PC-9 (cell line): ENCODE measurements at regions not wholly inside any gene's neighbourhood (a gene's known extent, or its start where the extent isn't known, plus 50 kb on each side); places are given as distances from the start of the nearest gene placed in this dataset.

Experiments
- BruUV-seq: library from RNA; stranded (reverse); fragments of 400-500 nt; replicated peaks from 2 replicates; lab custom pipeline; 2021; lab: Mats Ljungman, UMichigan
- CTCF ChIA-PET: fragments of 300-600 bp; sonication (Branson Sonifier 250); formaldehyde crosslinking; loops from one replicate; lab custom pipeline; 2022; ENCODE audit warnings: antibody characterized with exemption; lab: Charles Lee
- POLR2A ChIA-PET: fragments of 300-600 bp; sonication (Branson Sonifier 250); formaldehyde crosslinking; loops from one replicate; lab custom pipeline; 2022; ENCODE audit warnings: antibody characterized with exemption; ENCODE audit not compliant: unreplicated experiment; lab: Charles Lee
- DNase-seq, 2 experiments: peaks; one replicate each; pipeline versions ENCODE4 v3.0.0 to v3.0.0-alpha.2; 2015 to 2022; ENCODE audit warnings: mixed read lengths in 1 of 2
- H2AFZ ChIP-seq: fragments of 200-600 bp; sonication (generic); 2 replicates; pipeline ENCODE4 v1.8.1; 2017; ENCODE audit warnings: antibody characterized with exemption
- H3F3A ChIP-seq: fragments of 200-600 bp; sonication (generic); 2 replicates; pipeline ENCODE4 v1.8.1; 2017; ENCODE audit warnings: antibody characterized with exemption, mild to moderate bottlenecking, low read depth; ENCODE audit not compliant: insufficient read depth
- H3K27ac ChIP-seq: fragments of 200-600 bp; sonication (generic); 2 replicates; pipeline ENCODE4 v1.6.1; 2016; ENCODE audit warnings: mixed run types
- H3K27me3 ChIP-seq: fragments of 200-600 bp; sonication (generic); 2 replicates; pipeline ENCODE4 v1.6.1; 2016; ENCODE audit warnings: low read depth, mixed run types; ENCODE audit not compliant: insufficient read depth
- H3K36me3 ChIP-seq: fragments of 200-600 bp; sonication (generic); 2 replicates; pipeline ENCODE4 v1.6.1; 2016; ENCODE audit warnings: low read depth, mixed run types
- H3K4me1 ChIP-seq: fragments of 200-600 bp; sonication (generic); replicated peaks from 2 replicates; pipeline ENCODE4 v1.6.1; 2016; ENCODE audit warnings: mixed run types; ENCODE audit not compliant: insufficient read depth
- H3K4me2 ChIP-seq: fragments of 200-600 bp; sonication (generic); 2 replicates; pipeline ENCODE4 v1.6.1; 2017; ENCODE audit warnings: mixed run types
- H3K4me3 ChIP-seq: fragments of 200-600 bp; sonication (generic); 2 replicates; pipeline ENCODE4 v1.6.1; 2016; ENCODE audit warnings: mixed run types
- H3K79me2 ChIP-seq: fragments of 200-600 bp; sonication (generic); 2 replicates; pipeline ENCODE4 v1.6.1; 2017; ENCODE audit warnings: low read depth, mixed run types
- H3K9me2 ChIP-seq: fragments of 200-600 bp; sonication (generic); 2 replicates; pipeline ENCODE4 v1.8.1; 2017; ENCODE audit warnings: mild to moderate bottlenecking; ENCODE audit not compliant: insufficient read depth
- H3K9me3 ChIP-seq: fragments of 200-600 bp; sonication (generic); 2 replicates; pipeline ENCODE4 v1.8.1; 2016; ENCODE audit warnings: low read depth; ENCODE audit not compliant: insufficient read depth
- H4K20me1 ChIP-seq: fragments of 200-600 bp; sonication (generic); 2 replicates; pipeline ENCODE4 v1.8.1; 2017; ENCODE audit not compliant: insufficient read depth
- EZH2 ChIP-seq: fragments of 200-600 bp; sonication (generic); IDR thresholded peaks from 2 replicates; pipeline ENCODE4 v1.8.0; 2017; ENCODE audit warnings: antibody characterized with exemption, low read depth
- intact Hi-C: fragments of 100-400 bp; cut with micrococcal nuclease; formaldehyde crosslinking; loops from one replicate; pipeline ENCODE4 v1.10.0; 2022; ENCODE audit not compliant: unreplicated experiment
- TF ChIP-seq, protein P1 (sequence below): fragments of 200-600 bp; sonication (generic); conservative IDR thresholded peaks from 2 replicates; pipeline ENCODE4 v1.6.1; 2017; ENCODE audit warnings: mixed run types, antibody characterized with exemption, mild to moderate bottlenecking, moderate library complexity

- Histone ChIP-seq H3K4me3 (no peak overlapping the region), H3K4me2 (no peak overlapping the region), H3K4me1 (no peaks in the 10 kb centered on the region), H3K79me2 (no peaks in the 10 kb centered on the region), H3K27me3 (no peaks in the 10 kb centered on the region), H3K27ac (no peak overlapping the region), H3K9me2 (no peaks in the 10 kb centered on the region), H3F3A (no peaks in the 10 kb centered on the region), H3K36me3 (no peaks in the 10 kb centered on the region), H2AFZ (no peak overlapping the region), H3K9me3 (no peaks in the 10 kb centered on the region), H4K20me1 (no peaks in the 10 kb centered on the region)
- CTCF ChIA-PET, result no interaction called here
- no peak for TF ChIP-seq EZH2
- TF ChIP-seq, protein P1, sequence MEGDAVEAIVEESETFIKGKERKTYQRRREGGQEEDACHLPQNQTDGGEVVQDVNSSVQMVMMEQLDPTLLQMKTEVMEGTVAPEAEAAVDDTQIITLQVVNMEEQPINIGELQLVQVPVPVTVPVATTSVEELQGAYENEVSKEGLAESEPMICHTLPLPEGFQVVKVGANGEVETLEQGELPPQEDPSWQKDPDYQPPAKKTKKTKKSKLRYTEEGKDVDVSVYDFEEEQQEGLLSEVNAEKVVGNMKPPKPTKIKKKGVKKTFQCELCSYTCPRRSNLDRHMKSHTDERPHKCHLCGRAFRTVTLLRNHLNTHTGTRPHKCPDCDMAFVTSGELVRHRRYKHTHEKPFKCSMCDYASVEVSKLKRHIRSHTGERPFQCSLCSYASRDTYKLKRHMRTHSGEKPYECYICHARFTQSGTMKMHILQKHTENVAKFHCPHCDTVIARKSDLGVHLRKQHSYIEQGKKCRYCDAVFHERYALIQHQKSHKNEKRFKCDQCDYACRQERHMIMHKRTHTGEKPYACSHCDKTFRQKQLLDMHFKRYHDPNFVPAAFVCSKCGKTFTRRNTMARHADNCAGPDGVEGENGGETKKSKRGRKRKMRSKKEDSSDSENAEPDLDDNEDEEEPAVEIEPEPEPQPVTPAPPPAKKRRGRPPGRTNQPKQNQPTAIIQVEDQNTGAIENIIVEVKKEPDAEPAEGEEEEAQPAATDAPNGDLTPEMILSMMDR, result no peak
- intact Hi-C loops, result no loop called here
- POLR2A ChIA-PET, result no interaction called here
- DNase-seq, result no peak
- no TSS peak for BruUV-seq
Observed at GRCh38 chr6:9161731-9162130, 726.4 kb upstream of the SLC35B3 start.

- no peaks in the 10 kb centered on the region for H3K79me2 ChIP-seq
- intact Hi-C loops, result no loop called here
- no peaks in the 10 kb centered on the region for H3K36me3 ChIP-seq
- H3K27me3 ChIP-seq, result no peaks in the 10 kb centered on the region
- no peak for DNase-seq
- H3K4me3 ChIP-seq, result no peak overlapping the region
- no peak overlapping the region for H3K4me2 ChIP-seq
- POLR2A ChIA-PET, result no interaction called here
- no peaks in the 10 kb centered on the region for H3F3A ChIP-seq
- CTCF ChIA-PET, result no interaction called here
- H3K9me2 ChIP-seq, result no peaks in the 10 kb centered on the region
- H4K20me1 ChIP-seq, result no peaks in the 10 kb centered on the region
- H3K9me3 ChIP-seq, result no peaks in the 10 kb centered on the region
- H3K27ac ChIP-seq, result no peak overlapping the region
- H3K4me1 ChIP-seq, result no peaks in the 10 kb centered on the region
- no TSS peak for BruUV-seq
- no peak overlapping the region for H2AFZ ChIP-seq
- TF ChIP-seq, protein P1, result no peak
- no peak for TF ChIP-seq EZH2
Observed at GRCh38 chr6:9159051-9159450, 723.7 kb upstream of the SLC35B3 start.

DNA sequence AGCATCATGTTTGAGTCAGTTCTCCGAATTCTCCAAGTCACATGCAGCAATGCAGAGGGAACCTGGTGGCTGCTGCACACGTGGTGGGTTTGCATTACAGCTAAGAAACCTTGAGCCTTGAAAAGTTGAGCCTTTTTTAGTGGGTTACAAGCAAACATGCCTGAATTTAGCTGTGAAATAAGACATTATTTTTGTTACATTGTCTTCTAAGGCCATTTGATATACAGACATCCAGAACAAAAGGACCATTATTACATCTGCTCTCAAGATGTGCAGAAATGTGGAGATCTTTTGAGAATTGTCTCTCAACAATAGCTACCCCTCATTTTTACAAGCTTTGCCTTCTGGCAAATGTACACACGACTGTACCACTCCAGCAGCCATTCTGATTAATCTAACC is 720.5 kb upstream of the SLC35B3 start:
- H3K4me1 ChIP-seq, result no peaks in the 10 kb centered on the region
- H3F3A ChIP-seq, result no peaks in the 10 kb centered on the region
- no peaks in the 10 kb centered on the region for H3K9me3 ChIP-seq
- TF ChIP-seq, protein P1, result no peak
- TF ChIP-seq EZH2, result no peak
- intact Hi-C loops, result no loop called here
- CTCF ChIA-PET, result no interaction called here
- H2AFZ ChIP-seq, result no peak overlapping the region
- H3K9me2 ChIP-seq, result no peaks in the 10 kb centered on the region
- DNase-seq, result no peak
- POLR2A ChIA-PET, result no interaction called here
- H3K79me2 ChIP-seq, result no peaks in the 10 kb centered on the region
- H3K36me3 ChIP-seq, result no peaks in the 10 kb centered on the region
- H3K27ac ChIP-seq, result no peak overlapping the region
- BruUV-seq, result no TSS peak
- no peaks in the 10 kb centered on the region for H4K20me1 ChIP-seq
- no peaks in the 10 kb centered on the region for H3K27me3 ChIP-seq
- no peak overlapping the region for H3K4me3 ChIP-seq
- H3K4me2 ChIP-seq, result no peak overlapping the region
